GM19438 (cell line): ENCODE measurements at regions not wholly inside any gene's neighbourhood (a gene's known extent, or its start where the extent isn't known, plus 50 kb on each side); places are given as distances from the start of the nearest gene placed in this dataset.
"Not testable (repeated sequence)": the region's sequence is repeated elsewhere in the genome, so short reads cannot be mapped to it uniquely, and the experiment has no call there.

Experiments
- ATAC-seq: cut with Tn5 transposase; IDR thresholded peaks from one replicate; pipeline ENCODE4 v1.9.1; 2021; ENCODE audit warnings: low read depth; ENCODE audit not compliant: unreplicated experiment

DNA sequence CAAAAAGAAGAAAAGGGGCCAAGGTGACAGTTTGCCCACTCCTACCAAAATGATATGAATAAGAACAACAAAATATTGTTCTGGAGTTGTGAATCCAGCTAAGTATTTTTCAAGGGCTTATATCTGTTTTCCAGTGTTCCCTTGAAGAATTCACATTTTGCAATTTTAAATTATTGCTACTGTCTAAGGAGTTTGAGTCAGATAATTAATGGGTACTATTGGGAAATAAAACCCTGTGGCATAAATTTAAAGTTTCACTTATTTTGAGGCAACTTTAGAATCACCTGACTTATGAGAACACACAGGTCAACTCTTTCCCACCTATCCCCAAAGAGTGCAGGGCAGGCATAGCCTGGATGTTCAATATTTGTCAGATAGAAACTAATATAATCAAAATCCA is 188.0 kb upstream of the GHR start:
- no peak for ATAC-seq

DNA sequence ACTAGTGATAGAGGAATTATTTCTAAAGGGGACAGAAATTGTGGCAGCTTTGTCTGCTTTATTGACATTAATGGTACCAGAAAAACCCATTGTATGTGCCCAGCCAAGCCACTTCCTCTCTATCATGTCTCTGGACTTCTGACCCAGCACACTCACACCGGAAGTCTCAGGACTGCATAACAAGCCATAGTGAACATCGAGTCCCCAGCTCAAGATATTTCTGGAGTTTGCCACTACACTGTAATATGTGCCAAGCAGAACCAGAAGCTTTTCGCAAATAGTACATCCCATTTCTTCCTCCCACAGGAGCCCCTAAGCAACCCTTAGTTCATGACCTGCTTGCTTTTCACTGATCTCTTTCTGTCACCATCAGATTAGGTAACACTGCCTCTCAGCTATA is 187.4 kb upstream of the GHR start:
- ATAC-seq = no peak

DNA sequence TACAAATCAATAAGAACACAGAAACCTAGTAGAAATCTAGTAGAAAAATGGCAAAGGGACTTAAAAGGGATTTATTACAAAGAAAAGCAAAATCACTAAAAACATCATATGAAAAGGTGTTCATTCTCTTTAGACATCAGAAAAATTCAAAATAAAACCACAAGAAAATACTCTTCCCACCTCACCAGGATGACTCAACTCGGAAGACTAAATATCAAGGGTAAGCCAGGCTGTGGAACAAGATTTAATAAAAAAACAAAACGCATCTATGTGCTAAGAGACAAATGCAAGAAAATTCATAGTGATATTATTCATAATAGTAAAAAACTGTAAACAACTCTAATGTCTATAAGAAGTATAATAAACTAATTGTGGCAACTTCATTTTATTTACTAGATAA is 181.6 kb upstream of the GHR start:
- ATAC-seq = no peak

DNA sequence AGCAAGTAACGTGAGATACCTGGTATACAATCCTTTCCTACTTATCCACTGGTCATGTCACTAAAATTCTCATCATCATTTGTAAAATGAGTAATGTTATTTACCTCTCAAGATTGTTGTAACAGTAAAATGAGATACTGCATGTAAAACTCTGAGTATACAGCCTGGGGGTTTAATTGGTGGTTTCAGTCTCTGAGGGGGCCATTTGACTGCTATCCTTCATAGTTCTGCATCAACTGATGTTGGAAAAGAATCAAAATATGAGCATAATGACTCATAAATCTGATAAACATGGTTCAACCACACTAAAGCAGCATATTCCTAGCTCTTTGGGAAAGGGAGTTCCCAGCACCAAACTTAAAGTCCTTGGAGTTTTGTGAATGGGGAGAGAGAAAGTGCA is 181.0 kb upstream of the GHR start:
- ATAC-seq = no peak

DNA sequence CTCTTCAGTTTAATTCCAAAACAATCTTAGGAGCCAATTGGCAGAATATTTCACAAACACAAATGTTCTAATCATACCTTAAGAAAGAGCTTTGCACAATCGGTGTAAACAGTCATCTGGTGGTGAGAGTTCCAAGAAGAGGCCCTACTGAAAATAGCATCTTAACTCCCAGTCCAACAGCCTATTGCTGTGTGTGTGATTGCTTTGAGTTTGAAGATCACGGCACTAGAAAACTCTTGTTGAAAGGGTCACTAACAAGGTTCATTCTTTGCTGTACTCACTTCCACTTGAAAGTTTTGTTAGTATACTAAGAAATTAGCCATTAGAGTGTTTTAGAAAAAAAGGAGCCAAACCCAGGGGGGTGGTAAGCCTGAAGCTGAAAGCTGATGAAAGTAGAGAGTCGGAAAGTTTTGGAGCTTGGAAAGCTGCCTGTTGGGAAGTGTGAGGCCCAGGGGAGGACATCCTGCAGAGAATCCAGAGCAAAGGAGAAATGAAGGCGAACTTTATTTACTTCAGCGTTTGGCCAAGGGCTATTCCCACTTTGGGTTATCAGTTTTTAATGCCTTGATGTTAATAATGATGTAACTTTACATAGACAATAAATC is 180.3 kb upstream of the GHR start:
- no peak for ATAC-seq

DNA sequence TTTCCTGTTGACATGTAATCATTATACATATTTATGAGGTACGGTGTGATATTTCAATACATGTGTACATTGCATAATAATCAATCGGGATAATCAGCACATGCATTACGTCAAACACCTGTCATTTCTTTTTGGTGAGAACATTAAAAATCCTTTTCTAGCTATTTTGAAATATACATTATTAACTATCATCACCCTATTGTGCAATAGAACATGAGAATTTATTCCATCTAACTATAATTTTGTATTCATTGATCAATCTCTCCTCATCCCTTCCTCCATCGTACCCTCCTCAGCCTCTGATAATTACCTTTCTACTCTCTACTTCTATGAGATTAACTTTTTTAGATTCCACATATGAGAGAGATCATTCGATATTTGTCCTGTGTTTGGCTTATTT is 170.9 kb upstream of the GHR start:
- no peak for ATAC-seq

DNA sequence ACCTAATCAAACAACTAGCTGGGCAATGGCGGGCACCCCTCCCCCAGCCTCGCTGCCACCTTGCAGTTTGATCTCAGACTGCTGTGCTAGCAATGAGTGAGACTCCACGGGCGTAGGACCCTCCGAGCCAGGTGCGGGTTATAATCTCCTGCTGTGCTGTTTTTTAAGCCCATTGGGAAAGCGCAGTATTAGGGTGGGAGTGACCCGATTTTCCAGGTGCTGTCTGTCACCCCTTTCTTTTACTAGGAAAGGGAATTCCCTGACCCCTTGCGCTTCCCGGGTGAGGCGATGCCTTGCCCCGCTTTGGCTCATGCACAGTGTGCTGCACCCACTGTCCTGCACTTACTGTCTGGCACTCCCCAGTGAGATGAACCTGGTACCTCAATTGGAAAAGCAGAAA is 163.3 kb upstream of the GHR start:
- not testable (repeated sequence) for ATAC-seq

DNA sequence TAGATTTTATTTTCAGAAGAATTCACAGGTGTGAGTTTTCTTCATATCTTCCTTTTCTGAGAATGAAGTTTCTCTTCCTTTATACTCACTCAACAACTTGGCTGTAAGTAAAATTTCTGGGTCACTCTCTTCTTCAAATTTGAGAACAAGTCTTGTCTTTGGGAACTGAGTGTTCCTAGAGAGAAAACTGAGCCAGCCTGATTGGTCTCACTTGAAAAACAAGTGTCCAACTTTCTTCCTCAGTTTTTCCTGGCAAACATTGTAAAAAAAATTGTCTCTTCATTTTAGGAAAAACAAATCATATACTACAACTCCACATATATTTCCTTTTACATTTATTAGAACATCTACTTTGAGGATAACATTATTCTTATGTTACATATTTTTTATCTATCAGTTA is 156.1 kb upstream of the GHR start:
- no peak for ATAC-seq

DNA sequence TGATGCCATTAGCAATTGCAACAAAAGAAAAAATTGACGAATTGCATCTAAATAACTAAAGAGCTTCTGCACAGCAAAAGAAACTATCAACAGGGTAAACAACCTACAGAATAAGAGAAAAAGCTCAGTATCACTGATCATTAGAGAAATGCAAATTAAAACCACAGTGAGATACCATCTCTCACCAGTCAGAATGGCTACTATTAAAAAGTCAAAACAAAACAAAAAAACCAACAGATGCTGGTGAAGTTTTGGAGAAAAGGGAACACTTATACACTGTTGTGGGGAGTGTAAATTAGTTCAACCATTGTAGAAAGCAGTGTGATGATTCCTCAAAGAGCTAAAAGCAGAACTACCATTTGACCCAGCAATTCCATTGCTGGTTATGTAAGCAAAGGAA is 155.1 kb upstream of the GHR start:
- not testable (repeated sequence) for ATAC-seq

DNA sequence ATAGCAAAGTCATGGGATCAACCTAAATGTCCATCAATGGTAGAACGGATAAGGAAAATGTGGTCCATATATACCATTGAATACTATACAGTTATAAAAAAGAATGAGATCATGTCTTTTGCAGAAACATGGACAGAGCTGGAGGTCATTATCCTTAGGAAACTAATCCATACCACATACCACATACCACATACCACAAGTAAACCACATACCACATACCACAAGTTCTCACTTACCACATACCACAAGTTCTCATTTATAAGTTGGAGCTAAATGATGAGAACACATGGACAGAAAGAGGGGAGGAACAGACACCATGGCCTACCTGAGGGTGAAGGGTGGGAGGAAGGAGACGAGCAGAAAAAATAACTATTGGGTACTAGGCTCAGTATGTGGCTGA is 154.6 kb upstream of the GHR start:
- no peak for ATAC-seq

DNA sequence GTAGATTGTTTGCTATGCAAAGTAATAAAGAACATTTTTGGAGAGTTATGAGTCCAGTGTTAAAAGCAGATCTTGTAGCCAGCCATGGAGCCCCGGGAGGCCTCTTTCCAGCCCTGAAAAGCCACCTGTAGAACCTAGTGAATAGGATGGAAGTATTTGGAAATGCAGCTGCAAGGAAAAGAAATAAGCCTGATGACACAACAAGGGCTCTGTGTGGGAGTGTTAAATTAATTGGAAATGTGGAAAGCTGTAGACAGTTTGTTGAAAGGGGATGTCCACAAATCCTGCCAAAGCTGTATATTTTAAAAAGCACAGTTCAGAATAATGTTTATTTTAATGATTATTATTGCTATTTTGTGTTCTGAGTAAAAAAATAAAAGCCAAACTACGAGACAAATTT is 152.5 kb upstream of the GHR start:
- no peak for ATAC-seq

DNA sequence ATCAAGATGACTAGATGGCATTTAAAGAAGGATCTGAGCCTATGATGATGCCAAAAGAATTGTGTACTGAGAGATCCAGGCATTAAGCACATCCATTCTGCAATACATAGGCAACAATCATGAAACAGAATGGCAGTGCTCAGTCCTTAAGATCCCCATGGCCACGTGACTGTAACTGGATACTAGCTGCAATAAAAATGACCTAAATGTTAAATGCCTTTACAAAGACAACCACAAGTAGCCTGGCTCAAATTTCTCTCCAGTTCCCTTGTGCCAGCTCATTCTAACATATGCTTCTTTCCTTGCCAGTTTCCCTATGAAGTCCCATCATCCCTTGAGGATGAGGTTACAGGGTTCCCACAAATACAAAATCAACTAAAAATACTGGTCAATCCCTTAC is 148.3 kb upstream of the GHR start:
- ATAC-seq = no peak

DNA sequence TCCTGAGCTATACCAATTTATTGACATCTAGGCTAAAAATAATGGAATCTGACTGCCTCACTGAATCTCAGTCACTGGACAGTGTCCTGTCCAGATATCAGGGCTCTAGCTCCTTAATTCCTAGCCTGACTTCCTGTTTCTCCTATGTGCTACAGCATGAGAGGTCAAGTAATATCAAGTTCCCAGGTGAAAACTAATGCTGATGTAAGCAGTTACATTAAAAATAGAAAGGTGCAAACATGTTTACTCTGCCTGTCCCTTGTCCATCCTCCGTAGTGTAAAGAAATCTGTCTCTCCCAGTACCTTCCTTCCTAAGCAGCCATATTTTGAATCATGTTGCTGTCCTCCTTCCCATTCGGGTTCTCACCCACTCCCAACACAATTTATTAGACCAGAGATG is 145.9 kb upstream of the GHR start:
- no peak for ATAC-seq

DNA sequence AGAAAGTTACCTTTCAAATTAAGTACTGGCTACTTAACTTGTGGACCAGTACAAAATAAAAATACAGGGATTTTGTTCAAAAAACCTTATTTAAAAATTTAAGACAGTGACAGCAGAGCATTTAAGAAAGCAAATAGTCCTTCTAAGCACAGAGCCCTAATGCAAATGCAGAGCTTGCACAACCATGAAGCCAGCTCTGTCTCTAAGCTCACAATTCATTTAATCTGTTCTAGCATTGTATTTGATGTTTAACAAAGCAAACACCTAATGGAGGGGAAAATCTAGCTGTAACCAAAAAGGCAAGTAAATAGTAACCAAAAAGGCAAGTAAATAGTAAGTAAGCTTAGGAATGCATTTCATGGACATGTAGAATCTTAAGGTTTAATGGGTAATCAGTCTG is 138.7 kb upstream of the GHR start:
- ATAC-seq = no peak

DNA sequence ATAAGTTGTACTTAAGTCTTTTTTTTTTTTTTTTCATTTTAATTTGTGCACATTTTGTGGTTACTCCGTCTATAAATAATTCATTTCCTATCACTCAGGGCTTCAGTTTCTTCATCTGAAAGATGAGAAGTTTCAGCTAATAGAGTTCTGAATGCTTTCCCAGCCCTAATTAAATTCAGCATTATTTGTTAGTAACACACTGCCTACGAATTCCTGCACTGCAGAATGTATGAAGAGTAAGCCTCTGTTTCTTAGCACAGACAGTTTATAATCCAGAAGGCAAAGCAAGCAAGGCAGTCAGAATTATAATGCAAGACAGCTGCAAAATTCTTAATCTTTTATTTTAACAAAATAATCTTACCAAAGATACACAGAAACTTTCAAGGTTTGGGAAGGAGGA is 138.0 kb upstream of the GHR start:
- ATAC-seq = no peak

DNA sequence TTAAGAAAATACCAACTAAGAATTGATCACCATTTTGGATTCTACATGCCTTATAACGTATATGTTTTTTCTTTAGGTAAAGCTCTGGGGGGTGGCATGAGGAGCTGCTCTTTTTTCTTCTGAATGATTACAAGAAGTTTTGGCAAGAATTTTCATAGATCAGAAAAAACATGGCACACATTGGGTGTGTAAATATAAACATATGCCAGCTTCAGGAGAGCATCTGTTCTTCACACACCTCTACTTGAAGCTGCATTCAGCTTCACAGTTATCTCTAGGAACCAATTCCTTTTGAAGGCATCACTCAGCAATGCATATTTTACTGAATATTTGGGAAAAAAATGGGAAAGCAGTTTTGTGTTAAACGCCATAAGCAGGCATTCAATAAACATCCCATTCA is 122.7 kb upstream of the GHR start:
- ATAC-seq = no peak

DNA sequence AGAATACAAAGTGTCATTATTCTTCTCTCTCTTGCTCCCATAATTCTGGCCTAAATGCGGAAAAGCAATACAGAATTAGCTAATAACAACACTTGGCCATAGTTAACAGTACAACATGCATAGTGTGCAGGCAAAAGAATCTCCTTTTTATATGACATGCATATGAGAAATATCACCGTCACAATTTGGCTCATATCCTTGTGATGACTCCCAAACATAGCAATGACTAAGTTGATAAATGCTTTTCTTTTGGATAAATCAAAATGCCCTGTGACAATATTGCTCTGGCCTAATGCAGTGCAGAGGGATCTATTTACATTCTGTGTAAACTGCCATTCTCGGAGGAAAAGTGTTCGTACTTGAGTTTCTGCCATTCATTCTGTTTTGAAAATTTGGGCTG is 121.9 kb upstream of the GHR start:
- no peak for ATAC-seq

DNA sequence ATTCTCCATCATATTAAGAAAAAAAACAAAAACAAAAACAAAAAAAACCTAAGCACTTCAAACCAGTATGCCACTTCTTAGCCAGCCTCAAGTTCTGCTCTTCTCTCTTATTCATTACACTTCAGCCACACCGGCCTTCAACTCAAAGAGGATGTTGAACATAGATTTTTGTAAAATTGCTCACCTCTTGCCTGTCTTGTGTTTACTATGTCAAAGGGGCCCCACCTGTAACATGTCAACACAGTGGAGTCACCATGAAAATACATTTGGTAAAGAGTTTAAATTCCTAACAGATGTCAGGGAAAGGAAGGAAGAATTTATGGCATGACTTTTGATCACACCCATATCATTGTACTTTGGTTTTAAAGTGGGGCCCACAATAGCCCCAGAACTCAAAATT is 121.1 kb upstream of the GHR start:
- ATAC-seq = no peak

DNA sequence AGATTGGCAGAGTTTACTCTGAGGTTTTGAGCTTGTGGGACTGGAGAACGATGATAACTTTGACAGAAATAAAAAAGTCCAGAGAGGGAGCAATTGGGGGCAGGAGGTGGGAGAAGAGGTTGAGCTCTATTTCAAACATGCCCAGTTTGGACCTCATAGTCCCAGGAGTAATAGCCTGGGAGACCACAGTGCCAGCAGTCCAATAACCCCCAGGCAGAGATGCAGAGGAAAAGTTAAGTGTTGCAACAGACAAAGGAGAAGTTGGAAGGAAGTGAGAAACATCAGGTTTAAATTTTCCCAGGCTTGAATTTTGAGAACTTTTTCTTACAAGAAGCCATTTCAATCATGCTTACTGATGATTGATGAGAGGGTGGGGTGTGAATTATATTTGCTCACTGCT is 117.0 kb upstream of the GHR start:
- ATAC-seq = no peak

DNA sequence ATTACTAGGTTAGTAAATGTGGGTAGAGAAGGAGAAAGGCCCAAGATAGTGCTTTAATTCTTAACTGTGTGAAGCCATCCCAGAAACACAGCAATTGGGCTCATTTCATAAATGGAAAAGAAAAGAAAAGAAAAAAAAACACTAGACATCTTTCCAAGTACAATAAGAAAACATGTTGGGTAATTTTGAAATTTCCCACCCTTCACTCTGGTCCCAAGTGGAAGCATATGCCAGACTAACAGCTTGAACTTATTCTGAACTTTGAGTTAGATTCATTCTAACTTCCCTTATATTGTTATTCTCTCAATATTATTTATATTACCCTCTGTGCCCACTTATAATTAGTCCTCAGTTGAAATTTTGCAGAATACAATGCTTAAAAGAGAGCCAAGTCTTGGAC is 113.4 kb upstream of the GHR start:
- ATAC-seq = no peak

DNA sequence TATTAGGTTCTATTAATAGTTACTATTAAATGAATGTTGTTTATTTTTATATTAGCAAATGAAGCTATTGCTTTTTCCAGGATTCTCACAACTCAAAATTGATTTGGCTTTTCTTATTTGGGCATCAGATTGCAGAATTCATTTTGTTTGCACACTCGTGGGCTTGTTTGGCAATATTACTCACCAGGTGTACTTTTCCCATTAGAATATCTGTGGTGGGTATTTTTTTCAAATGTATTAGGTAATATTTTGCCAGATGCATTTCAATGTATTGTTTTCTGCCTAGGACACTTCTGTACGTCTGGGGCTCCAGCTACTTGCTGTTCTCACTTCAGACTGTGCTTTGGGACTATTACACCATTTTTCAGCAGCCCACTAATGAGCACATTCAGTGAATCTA is 108.0 kb upstream of the GHR start:
- no peak for ATAC-seq

DNA sequence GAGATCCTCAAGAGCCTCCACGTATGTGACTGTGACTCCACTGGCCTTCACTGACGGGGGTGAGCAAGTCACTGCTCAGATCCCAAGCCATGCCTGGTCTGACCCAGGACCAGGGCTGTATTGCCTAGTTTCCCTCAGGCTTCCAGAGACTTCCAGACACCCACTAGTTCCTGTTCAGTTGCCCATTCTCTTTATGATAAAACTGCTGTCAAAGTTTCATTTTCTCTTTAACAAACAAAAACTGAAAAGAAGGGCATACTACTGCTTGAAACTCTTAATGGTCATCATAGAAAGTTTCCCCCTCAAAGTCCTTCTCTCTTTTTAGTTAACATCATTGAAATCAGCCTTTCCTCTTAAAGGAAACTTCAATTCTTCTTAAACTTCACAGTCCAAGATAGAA is 105.7 kb upstream of the GHR start:
- no peak for ATAC-seq

DNA sequence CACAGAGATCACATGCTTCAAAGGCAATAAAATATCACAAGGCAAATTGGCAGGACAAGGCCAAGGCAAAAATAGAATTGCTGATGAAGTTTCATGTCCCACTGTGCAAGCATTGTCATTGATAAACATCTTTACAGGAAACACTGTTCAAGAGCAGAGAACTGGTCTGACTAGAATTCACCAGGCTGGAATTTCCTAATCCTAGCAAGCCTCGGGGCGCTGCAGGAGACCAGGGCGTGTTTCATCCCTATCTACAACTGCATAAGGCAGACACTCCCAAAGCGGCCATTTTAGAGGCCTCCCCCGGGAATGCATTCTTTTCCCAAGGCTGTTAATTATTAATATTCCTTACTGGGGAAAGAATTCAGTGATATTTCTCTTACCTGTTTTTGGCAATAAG is 103.7 kb upstream of the GHR start:
- not testable (repeated sequence) for ATAC-seq
